ENCODE measurements at regions not wholly inside any gene's neighbourhood (a gene's known extent, or its start where the extent isn't known, plus 50 kb on each side); places are given as distances from the start of the nearest gene placed in this dataset.

DNA sequence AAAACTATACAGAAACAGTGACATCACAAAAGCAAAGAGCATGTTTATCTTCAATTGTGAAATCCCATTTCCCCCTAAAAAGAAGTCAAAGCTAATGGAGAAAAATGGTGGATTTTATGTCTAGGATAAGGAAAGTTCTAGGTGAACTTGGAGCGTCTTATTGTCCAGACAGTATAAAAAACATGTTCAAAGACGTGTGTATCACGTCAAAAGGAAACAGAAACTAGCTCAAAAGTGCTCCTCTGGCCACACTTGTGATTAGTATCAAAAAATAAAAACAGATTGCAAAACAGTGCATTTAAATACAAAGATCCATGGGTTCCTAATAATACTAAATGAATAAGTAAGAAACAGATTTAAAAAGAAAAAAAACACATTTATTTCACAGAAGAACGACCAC, 568.9 kb downstream of the ANXA1 start:
- Mint-ChIP-seq H3K36me3 (ENCODE audit: low read depth) (no peaks in the 10 kb centered on the region), H3K27me3 (ENCODE audit: low read depth) (no peaks in the 10 kb centered on the region), H3K27ac (no peak overlapping the region), H3K4me3 (no peak overlapping the region), H3K4me1 (ENCODE audit: low read depth) (no peaks in the 10 kb centered on the region), H3K9me3 (no peaks in the 10 kb centered on the region)

DNA sequence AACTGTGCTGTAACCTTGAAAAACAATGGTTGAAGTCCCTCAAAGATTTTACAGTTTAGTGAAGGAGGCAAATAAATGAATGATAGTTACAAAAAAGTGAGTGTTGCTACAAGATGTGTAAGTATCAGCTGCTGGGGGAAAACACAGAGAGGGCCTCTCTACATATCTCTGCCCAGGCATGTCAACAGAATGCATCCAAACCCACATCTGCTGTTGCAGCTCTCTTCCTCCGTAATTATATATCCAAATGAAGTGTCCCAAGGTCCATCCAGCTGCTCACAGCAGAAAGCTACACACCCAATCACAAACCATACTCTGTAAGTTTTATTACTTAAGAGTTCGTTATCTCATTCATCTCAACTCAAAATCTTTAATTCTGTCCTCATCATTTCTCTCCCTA, 584.6 kb downstream of the ANXA1 start:
- Mint-ChIP-seq H3K4me1 (ENCODE audit: low read depth) (no peaks in the 10 kb centered on the region), H3K4me3 (no peak overlapping the region), H3K36me3 (ENCODE audit: low read depth) (no peaks in the 10 kb centered on the region), H3K27me3 (ENCODE audit: low read depth) (no peaks in the 10 kb centered on the region), H3K27ac (no peak overlapping the region), H3K9me3 (no peaks in the 10 kb centered on the region)

DNA sequence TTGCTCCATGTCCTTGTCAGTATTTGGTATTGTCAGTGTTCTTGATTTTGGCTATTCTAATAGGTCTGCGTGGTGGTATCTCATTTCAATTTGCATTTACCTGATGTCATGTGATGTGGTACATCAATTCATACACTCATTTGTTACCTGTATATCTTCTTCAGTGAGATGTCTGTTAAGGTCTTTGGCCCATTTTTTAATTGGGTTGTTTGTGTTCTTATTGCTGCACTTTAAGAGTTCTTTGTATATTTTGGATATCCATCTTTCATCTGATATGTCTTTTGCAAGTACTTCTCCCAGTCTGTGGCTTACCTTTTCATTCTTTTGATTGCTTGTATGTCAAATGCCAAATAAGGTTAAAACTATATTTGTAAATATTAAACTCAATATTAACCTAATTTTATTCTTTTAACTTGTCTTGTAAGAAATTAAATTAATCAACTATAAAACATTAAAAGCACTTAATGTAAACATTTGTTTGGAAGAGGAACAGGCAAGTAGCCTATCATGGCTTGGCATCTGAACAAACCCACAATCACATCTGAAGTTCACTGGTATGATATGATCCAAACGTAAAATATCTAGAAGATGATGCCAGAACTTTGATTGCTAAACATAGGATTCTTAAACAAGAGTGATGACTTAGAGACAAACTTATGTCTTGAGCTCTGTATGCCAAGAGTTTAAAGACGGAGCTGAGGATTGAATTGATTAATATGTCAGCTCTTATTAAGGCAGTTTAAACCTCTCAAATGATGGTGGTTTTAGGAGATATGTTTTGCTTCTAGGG, 587.3 kb downstream of the ANXA1 start:
- Mint-ChIP-seq H3K27me3 (ENCODE audit: low read depth) (no peaks in the 10 kb centered on the region), H3K9me3 (no peaks in the 10 kb centered on the region), H3K4me1 (ENCODE audit: low read depth) (no peaks in the 10 kb centered on the region), H3K4me3 (no peak overlapping the region), H3K27ac (no peak overlapping the region), H3K36me3 (ENCODE audit: low read depth) (no peaks in the 10 kb centered on the region)

DNA sequence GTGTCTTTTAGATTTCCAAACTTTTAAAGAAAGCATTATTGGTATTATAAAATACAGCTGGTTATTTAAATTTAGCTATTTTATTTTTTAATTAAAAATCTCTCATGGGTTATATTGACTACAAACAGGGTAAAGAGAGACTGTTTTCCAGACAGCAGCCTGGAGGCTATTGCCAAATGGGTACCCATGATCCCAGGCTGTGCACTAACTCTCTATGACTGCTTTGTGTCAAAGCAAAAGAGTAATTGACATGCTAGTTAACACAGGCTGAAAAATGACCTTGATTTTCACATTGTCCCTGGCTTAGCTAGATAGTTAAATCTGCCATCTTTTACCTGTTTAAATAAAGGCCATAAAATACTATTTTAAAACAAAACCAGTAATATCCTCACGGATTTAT, 589.7 kb downstream of the ANXA1 start:
- Mint-ChIP-seq H3K27me3 (ENCODE audit: low read depth) (no peaks in the 10 kb centered on the region), H3K27ac (no peak overlapping the region)

DNA sequence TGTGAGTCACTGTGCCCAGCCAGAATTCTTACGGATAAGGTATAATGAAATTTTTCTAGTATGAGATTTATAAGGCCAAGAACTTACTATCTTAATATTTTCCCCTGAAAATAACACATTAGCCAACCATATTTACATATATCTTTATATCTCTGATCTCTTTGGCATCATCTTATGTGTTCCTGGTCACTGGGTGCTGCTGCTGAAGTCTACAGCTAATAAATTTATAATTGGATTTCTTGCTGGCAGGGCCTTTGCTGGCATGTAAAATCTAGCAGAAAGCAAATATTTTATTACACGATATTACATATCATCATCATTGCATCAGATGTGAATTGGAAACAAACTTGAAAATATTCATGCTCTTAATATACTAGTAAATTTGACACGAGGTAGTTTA, 590.7 kb downstream of the ANXA1 start:
- Mint-ChIP-seq H3K36me3 (ENCODE audit: low read depth) (no peaks in the 10 kb centered on the region), H3K27me3 (ENCODE audit: low read depth) (no peaks in the 10 kb centered on the region), H3K4me1 (ENCODE audit: low read depth) (no peaks in the 10 kb centered on the region), H3K27ac (no peak overlapping the region), H3K4me3 (no peak overlapping the region), H3K9me3 (no peaks in the 10 kb centered on the region)

More for the DNA sequence above, 589.7 kb downstream of the ANXA1 start:
- no peaks in the 10 kb centered on the region for H3K9me3 Mint-ChIP-seq
- H3K36me3 Mint-ChIP-seq (ENCODE audit: low read depth): no peaks in the 10 kb centered on the region
- no peaks in the 10 kb centered on the region for H3K4me1 Mint-ChIP-seq (ENCODE audit: low read depth)
- H3K4me3 Mint-ChIP-seq: no peak overlapping the region

DNA sequence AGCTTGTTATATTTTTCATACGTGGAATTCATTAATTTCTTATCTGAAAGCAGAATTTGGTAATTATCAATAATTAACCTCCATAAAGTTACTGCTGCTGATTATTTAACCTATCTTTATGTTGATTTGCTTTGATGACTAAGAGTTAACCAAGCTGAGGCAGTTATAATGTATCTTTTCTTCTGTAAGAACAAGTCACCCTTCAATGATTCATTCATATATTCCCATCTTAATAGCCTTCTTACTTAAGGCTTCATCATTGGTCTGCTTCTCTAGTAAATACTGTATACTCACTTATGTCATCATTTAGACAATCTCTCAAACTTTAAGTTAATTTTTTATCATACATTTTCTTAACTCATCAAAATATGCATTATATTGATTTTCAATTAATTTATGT, 592.2 kb downstream of the ANXA1 start:
- Mint-ChIP-seq H3K27me3 (ENCODE audit: low read depth) (no peaks in the 10 kb centered on the region), H3K9me3 (peaks cover 4% of the 10 kb centered on the region), H3K4me1 (ENCODE audit: low read depth) (no peaks in the 10 kb centered on the region), H3K27ac (no peak overlapping the region), H3K36me3 (ENCODE audit: low read depth) (no peaks in the 10 kb centered on the region), H3K4me3 (no peak overlapping the region)

DNA sequence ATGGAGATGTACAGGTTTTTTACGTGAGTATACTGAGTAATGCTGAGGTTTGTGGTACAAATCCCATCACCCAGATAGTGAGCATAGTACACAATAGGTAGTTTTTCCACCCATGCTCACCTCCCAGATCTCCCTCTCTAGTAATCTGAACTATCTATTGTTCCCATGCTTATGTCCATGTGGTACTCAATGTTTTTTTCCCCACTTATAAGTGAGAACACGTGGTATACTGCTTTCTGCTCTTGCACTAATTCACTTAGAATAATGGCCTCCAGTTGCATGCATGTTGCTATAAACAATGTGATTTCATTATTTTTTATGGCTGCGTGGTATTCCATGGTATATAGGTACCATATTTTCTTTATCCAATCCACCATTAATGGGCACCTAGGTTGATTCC, 593.9 kb downstream of the ANXA1 start:
- H3K4me3 Mint-ChIP-seq: no peak overlapping the region
- H3K36me3 Mint-ChIP-seq (ENCODE audit: low read depth): no peaks in the 10 kb centered on the region
- H3K4me1 Mint-ChIP-seq (ENCODE audit: low read depth): no peaks in the 10 kb centered on the region
- no peaks in the 10 kb centered on the region for H3K27me3 Mint-ChIP-seq (ENCODE audit: low read depth)
- H3K9me3 Mint-ChIP-seq: peaks cover 5% of the 10 kb centered on the region
- H3K27ac Mint-ChIP-seq: no peak overlapping the region

DNA sequence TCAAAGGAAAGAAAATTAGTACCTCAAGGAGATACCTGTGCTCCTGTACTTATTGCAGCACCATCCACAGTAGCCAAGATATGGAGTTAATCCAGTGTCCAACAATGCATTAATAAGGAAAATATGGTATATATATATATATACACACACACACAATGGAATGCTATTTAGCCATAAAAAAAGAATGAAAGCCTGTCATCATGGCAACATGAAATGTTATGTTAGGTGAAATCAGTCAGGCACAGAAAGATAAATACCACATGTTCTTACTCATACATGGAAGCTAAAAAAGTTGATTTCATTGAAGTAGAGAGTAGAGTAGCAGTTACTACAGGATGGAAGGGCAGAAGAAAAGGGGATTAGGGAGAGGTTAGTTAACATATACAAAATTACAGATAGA, 601.5 kb downstream of the ANXA1 start:
- peaks cover 5% of the 10 kb centered on the region for H3K9me3 Mint-ChIP-seq
- H3K27me3 Mint-ChIP-seq (ENCODE audit: low read depth): no peaks in the 10 kb centered on the region
- H3K4me1 Mint-ChIP-seq (ENCODE audit: low read depth): no peaks in the 10 kb centered on the region
- no peaks in the 10 kb centered on the region for H3K36me3 Mint-ChIP-seq (ENCODE audit: low read depth)
- H3K27ac Mint-ChIP-seq: no peak overlapping the region
- no peak overlapping the region for H3K4me3 Mint-ChIP-seq

DNA sequence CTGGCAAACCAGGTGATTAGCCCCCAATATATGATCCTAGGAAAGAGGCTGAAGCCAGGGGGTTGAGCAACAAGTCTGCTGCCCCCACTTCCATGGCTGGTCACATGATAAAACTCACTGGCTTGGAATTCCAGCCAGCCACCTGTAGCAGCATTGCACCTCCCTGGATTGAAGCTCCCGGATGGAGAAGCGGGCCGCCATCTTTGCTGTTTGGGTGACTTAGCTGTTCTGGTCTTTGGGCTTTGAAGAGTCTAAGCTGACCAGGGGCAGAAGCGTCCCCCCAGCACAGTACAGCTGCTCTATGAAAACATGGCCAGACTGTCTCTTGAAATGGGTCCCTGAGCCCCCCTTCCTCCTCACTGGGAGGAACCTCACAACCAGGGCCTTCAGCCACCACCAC, 610.2 kb downstream of the ANXA1 start:
- no peaks in the 10 kb centered on the region for H3K27me3 Mint-ChIP-seq (ENCODE audit: low read depth)
- H3K4me3 Mint-ChIP-seq: no peak overlapping the region
- H3K4me1 Mint-ChIP-seq (ENCODE audit: low read depth): no peaks in the 10 kb centered on the region
- H3K27ac Mint-ChIP-seq: no peak overlapping the region
- peaks cover 7% of the 10 kb centered on the region for H3K9me3 Mint-ChIP-seq
- H3K36me3 Mint-ChIP-seq (ENCODE audit: low read depth): no peaks in the 10 kb centered on the region

DNA sequence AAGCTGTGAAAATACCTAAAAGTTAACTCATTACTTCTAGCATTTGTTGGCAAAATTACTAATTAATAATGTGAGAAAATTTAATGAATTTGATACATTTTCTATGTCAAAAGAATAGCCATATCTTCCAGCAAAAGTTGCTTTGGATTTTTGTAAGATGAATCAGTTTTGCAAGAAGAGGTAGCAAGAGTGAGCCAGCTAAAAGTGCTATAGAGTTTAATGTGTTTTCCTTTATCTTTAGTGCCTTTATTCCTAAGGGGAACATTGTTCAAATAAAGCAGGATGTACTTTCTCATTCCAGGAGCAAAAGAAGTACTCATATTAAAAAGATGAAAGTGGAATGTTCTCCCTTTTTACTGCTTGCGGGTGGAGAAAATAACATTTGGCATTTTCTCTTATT, 622.2 kb downstream of the ANXA1 start:
- Mint-ChIP-seq H3K4me1 (ENCODE audit: low read depth) (no peaks in the 10 kb centered on the region), H3K9me3 (no peaks in the 10 kb centered on the region), H3K4me3 (no peak overlapping the region), H3K27ac (no peak overlapping the region), H3K36me3 (ENCODE audit: low read depth) (no peaks in the 10 kb centered on the region), H3K27me3 (ENCODE audit: low read depth) (no peaks in the 10 kb centered on the region)

DNA sequence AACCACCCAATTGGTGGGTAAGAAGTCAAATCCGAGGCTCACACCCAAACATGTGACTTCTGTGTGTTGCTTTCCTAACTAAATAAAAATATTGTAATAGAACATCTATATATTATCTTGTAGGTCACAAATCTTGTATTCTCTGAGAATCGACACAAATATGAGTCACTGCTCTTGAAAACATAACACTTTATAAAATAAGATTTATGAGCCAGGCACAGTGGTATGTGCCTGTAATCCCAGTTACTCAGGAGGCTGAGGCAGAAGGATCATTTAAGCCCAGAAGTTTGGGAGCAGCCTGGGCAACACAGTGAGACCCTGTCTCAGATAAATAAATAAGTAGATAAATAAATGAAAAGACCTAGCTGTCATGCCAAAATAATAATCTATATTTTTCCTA, 624.1 kb downstream of the ANXA1 start:
- Mint-ChIP-seq H3K27me3 (ENCODE audit: low read depth) (no peaks in the 10 kb centered on the region), H3K4me1 (ENCODE audit: low read depth) (no peaks in the 10 kb centered on the region), H3K9me3 (no peaks in the 10 kb centered on the region), H3K36me3 (ENCODE audit: low read depth) (no peaks in the 10 kb centered on the region), H3K27ac (no peak overlapping the region), H3K4me3 (no peak overlapping the region)

DNA sequence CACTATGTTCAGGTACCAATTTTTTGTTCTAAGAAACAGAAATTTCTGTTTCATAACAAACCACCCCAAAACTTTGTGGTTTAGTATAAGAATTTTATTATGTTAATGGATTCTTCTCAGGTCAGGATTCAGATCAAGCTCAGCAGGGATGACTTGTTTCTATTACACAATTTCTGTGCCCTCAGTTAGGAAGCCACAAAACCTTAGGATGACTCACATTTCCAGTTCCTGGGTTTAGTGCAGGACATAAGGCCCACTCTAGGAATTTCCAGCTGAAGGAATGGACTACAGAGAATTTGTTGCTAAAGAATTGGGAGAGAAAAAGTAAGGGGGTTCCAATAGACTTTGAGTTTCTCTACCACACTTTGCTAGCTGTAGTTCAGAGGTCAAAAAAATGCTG, 629.3 kb downstream of the ANXA1 start:
- no peaks in the 10 kb centered on the region for H3K27me3 Mint-ChIP-seq (ENCODE audit: low read depth)
- no peaks in the 10 kb centered on the region for H3K36me3 Mint-ChIP-seq (ENCODE audit: low read depth)
- H3K4me3 Mint-ChIP-seq: no peak overlapping the region
- H3K9me3 Mint-ChIP-seq: peaks cover 13% of the 10 kb centered on the region
- no peaks in the 10 kb centered on the region for H3K4me1 Mint-ChIP-seq (ENCODE audit: low read depth)
- no peak overlapping the region for H3K27ac Mint-ChIP-seq

DNA sequence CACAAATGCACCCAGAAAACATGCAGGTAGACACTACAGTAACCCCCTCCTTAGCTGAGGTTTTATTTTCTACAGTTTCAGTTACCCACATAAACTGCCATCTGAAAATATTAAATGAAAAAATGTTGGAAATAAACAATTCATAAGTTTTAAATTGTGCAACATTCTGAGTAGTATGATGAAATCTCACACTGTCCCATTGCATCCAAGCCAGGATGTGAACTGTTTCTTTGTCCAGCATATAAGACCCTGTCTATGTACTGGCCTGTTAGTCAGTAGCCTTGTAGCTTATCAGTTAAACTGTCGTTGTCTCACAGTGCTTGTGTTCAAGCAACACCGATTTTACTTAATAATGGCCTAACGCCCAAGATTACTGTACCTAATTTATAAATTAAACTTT, 630.5 kb downstream of the ANXA1 start:
- no peaks in the 10 kb centered on the region for H3K27me3 Mint-ChIP-seq (ENCODE audit: low read depth)
- no peak overlapping the region for H3K27ac Mint-ChIP-seq
- peaks cover 23% of the 10 kb centered on the region for H3K9me3 Mint-ChIP-seq
- no peak overlapping the region for H3K4me3 Mint-ChIP-seq
- H3K36me3 Mint-ChIP-seq (ENCODE audit: low read depth): no peaks in the 10 kb centered on the region
- no peaks in the 10 kb centered on the region for H3K4me1 Mint-ChIP-seq (ENCODE audit: low read depth)

DNA sequence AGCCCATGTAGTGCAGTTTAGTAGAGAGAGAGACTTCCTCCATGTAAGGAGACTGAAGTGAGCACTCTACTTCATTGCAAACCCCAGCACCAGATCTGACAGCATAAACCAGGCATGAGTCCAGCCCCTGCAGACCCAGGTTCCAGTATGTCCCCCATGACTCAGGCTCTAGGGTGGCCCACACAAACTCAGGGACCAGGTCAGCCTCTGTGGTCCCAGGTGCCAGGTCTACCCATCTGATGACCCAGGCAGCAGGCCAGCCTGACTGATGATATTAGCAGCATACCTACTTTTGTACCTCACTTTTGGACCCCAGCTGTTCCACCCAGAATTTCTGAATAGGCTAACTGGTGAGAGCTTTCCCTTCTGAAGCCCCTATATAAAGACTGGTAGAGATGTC, 647.8 kb downstream of the ANXA1 start:
- Mint-ChIP-seq H3K27me3 (ENCODE audit: low read depth) (no peaks in the 10 kb centered on the region), H3K4me3 (no peak overlapping the region), H3K27ac (no peak overlapping the region), H3K36me3 (ENCODE audit: low read depth) (no peaks in the 10 kb centered on the region), H3K4me1 (ENCODE audit: low read depth) (no peaks in the 10 kb centered on the region), H3K9me3 (no peaks in the 10 kb centered on the region)

DNA sequence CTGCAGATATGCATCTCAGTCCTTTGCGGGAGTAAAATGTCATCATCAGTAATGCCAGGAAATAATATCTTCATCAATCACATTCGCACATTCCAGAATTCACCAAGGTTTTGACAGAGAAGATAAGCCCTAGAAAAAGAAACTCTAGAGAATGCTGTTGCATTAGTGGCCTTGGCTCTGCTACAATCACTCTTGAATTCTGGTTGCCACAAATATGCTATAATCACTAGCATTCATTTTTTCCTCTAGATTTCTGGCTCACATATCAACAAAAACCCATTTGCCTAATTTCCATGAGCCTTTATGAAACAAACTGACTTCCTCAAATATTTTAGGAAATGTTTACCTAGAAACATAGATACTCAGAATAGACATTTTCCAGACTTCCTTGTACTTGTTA, 653.4 kb downstream of the ANXA1 start:
- H3K27ac Mint-ChIP-seq: no peak overlapping the region
- H3K4me3 Mint-ChIP-seq: no peak overlapping the region
- H3K4me1 Mint-ChIP-seq (ENCODE audit: low read depth): no peaks in the 10 kb centered on the region
- H3K27me3 Mint-ChIP-seq (ENCODE audit: low read depth): no peaks in the 10 kb centered on the region
- H3K9me3 Mint-ChIP-seq: no peaks in the 10 kb centered on the region
- no peaks in the 10 kb centered on the region for H3K36me3 Mint-ChIP-seq (ENCODE audit: low read depth)

All from T-helper 1 cell treated with Interleukin-12 subunit alpha and Interleukin-12 subunit beta and Interleukin-4 antibody, amounts not matched to agents 30 μg/mL and 1 μg/mL, for 36 hours (primary cell).